ENCODE measurements at regions not wholly inside any gene's neighbourhood (a gene's known extent, or its start where the extent isn't known, plus 50 kb on each side); places are given as distances from the start of the nearest gene placed in this dataset.

GRCh38 chr20:19888269-19888671 lies 128.9 kb upstream of the NAA20 start:
- no peak for TF ChIP-seq EZH2 (IDR thresholded peaks at IDR 0.05; ENCODE audit: low read depth)
- no peak for TF ChIP-seq CTCF (conservative IDR thresholded peaks at IDR 0.05)
